ENCODE measurements at regions not wholly inside any gene's neighbourhood (a gene's known extent, or its start where the extent isn't known, plus 50 kb on each side); places are given as distances from the start of the nearest gene placed in this dataset.

- TF ChIP-seq, protein P1, sequence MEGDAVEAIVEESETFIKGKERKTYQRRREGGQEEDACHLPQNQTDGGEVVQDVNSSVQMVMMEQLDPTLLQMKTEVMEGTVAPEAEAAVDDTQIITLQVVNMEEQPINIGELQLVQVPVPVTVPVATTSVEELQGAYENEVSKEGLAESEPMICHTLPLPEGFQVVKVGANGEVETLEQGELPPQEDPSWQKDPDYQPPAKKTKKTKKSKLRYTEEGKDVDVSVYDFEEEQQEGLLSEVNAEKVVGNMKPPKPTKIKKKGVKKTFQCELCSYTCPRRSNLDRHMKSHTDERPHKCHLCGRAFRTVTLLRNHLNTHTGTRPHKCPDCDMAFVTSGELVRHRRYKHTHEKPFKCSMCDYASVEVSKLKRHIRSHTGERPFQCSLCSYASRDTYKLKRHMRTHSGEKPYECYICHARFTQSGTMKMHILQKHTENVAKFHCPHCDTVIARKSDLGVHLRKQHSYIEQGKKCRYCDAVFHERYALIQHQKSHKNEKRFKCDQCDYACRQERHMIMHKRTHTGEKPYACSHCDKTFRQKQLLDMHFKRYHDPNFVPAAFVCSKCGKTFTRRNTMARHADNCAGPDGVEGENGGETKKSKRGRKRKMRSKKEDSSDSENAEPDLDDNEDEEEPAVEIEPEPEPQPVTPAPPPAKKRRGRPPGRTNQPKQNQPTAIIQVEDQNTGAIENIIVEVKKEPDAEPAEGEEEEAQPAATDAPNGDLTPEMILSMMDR (IDR thresholded peaks at IDR 0.05; ENCODE audit: insufficient read depth, low read depth, low read length): no peak
- no peak for TF ChIP-seq EZH2 (IDR thresholded peaks at IDR 0.05; ENCODE audit: insufficient read depth, low read length)
These were observed 739.1 kb upstream of the ZEB2 start for GRCh38 chr2:145258903-145259579.

Data from astrocyte (in vitro differentiated cells and primary cell).